GF-D8 (cell line): ENCODE measurements at regions not wholly inside any gene's neighbourhood (a gene's known extent, or its start where the extent isn't known, plus 50 kb on each side); places are given as distances from the start of the nearest gene placed in this dataset.

Source experiments
- DNase-seq: peaks from one replicate; lab custom pipeline; 2025; lab: John Stamatoyannopoulos, UW

DNA sequence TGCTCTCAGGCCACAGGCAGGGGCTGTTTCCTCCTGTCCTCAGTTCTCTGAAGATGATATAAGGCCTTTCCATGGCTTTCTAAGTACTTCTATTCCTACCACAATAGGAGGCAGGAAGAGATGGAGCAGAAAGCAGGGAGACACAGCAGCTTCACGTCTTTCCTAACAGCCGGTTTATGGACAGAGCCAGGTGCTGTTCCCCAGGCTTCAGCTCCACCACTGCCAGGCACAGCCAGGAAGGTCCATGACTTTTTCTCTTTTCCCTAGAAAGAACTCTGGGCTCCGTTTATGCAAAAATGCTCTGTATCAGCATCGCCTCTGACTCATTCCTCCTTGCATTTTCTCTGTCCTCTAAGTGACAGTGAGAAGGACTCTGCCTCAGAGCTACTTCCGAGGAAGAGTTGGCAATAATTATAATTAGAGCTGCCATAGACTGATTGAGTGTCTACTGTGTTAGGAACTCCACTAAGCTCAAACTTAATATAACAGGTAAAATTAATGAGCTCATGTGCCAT, 478.5 kb downstream of the RASEF start:
- no peak for DNase-seq

DNA sequence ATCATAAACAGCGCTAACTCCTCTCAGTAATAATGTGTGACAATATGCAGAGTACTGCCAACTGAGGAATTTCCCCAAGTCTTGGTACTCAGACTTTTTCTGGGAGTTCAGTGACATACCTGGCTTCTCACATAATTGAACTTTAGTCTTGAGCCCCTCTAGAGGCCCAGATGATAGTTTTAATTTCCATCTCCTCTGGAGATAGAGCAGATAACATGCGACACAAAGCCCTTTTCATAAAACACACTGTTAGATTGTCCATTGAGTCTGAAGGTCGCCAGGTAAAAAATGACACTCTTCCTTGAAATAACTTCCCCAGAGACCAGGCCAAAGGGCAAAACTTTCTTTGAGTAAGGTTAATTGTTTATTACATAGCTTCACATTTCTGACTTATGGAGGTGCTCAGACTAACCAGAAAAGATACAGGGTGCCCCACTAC, 476.0 kb downstream of the RASEF start:
- no peak for DNase-seq

DNA sequence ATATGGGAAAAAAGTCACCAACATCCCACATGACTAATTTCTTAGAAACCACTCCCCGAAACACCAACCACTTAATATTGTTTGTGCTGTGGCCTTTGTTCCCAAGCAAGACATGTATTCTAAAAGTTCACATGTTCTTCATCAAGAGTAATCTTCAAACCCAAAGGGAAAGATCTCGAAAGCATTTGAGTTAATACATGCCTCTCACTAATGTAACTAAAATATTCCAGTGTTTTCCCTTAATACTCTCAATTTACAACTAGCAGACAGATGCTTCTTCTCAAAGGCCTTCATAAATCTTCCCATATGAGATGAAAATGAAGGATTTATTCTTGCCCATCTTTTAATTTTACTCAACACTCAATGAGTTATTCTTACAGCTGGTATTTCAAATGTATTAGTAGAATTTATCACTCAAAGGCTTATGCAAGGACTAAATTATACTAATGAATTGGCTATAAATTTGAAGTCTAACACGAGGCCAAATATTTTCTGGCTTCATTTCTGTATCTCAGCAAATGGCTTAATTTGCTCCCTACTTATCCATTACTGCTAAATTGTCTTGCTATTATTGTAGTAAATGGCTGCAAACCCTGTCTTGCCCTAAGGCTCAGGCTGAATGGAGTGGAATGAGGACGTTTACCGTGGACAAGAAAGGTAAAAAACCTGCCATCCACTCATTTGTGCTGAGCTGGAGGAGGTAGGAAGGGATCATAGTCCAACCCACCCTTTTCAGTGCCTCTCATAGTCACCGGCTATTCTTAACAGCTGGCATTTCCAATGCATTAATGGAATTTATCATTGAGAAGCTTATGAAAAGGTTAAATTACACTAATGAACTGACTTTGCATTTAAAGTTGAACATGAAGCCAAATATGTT, 474.4 kb downstream of the RASEF start:
- no peak for DNase-seq

DNA sequence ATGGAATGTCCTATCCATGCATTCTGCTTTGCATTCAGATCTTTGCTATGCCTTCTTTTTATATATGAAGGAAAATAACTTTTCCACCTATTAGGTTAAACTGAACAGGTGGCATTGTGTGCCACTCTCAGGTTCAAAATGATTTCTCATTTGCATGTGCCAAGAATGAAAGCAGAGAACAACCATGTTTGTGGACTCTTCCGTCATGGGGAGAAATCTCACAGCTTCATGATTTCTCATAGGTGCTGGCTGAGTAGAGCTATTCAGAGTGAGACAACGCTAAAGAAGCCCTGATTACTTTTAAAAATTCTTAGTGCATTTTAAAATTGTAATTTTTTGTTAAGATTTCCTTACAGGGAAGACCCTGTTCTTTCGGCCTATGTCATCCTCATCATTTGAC, 472.1 kb downstream of the RASEF start:
- no peak for DNase-seq

DNA sequence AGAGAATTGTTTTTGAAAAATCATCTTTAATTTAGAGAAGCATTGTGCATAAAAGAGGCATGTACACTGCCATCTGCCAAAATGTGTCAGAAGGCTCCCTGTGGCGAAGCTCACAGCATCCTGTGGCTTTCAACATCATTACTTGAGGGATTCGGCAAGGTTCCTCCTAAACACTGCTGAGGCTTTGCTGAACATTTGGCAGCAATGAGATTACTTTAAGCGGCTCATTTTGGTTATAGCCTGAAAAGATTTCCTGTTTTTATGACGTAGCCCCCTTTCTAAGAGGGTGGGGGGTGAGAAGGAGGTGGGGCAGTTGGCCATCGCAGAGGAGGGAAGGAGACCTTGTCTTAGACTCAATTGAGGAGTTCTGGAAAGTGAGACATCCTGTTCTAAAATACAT, 469.4 kb downstream of the RASEF start:
- no peak for DNase-seq

DNA sequence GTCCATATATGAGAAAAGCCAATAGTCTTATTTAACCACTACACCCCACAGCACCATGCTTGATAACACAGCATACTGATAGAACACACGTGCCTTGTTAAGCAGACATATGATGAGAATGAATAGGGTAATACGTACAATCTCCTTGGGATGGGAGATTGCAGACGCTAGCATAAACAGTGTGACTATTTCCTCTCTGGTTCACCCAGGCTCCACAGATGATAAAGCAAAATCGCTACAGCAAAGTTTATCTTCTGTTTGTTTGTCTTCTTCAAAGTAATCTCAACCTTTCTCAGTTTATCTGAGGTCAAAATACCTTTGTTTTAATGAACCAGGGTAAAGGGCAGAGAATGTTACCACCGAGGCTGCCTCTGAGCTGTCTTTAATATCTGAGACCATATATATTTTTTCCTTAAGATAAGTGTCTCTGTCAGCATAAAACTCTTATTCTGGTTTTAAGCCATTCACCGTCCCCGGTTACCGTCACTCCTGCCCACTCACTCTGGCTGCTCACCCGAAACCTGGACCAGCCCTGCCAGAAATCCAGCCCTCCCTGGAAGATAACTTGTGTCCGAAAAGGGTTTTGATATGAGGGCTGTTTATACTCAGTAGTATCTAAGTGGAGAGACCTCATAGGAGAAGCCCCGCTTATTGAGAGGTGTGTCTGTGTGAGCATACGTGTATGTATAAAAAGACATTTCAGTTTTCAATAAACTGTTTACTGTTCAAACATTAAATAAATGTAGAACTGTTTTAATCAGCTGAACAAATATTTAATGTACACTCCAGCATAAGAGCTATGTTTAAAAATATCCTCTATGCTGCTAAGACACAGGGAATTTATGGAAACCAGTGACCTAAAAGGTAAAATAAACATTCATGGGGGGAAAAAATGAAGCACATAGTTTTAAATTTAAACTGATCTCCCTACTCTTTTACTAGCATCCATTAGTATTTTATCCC, 465.4 kb downstream of the RASEF start:
- DNase-seq, result no peak

DNA sequence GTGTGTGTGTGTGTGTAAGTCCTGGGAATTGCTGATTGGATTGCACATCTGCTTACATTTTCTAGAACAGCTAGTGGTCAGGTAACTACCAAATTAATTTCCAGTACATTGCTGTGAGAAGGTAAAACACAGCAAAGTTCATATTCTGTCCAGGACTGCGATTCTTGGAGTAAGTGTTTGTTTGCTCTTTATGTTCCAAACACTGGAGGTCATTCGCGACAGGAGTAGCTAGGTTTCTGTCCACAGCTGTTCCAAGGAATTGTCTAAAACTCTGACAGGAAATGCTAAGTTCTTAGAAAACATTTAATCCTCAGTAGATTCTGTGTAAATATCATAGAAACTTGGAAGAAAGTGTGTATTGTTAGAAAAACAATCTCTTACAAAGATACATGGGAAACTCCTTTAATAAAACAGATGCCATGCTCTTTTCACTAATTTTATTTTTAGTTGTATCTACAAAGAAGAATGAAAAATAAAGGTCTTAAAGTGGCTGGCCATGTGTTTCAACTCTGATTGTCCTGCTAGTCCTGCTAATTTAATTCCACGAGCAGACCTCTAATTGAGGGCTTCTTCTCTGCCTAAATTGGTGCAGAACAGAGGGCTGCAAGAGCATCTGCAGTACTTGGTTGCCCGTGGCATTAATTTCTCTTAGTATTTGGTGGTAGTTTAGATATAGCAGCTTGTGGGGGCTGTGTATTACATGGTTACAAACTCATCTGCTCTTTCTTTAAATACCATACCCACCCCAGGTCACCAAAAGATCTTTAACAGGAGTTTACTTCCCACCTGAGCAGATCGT, 464.5 kb downstream of the RASEF start:
- no peak for DNase-seq

DNA sequence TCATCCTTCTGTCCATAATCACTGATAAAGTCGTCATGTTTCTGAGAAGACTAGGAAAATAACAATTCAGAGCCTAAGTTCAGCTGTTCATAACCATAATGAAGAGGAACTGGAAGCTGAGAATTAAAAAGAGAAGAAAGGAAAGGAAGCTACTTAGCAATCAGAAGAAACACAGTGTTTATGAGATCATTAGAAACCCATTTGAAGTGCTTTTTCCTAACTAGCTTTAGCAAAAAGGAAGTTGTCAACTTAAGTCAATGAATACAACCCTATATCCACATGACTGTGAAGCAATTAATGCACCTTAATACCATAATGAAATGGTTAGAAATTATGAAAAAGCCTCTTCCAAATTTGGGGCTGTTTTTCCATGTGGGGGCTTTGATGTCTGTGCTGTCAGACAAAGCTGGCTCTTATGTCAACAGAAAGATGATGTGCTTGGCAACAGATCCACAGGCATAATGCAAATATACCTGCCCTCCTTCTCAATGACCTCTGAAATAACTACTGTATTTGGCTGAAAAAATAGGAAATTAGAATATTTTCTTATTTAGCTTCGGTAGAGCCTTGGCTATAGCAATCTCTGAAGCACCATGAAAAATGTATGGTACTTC, 463.5 kb downstream of the RASEF start:
- DNase-seq, result no peak

DNA sequence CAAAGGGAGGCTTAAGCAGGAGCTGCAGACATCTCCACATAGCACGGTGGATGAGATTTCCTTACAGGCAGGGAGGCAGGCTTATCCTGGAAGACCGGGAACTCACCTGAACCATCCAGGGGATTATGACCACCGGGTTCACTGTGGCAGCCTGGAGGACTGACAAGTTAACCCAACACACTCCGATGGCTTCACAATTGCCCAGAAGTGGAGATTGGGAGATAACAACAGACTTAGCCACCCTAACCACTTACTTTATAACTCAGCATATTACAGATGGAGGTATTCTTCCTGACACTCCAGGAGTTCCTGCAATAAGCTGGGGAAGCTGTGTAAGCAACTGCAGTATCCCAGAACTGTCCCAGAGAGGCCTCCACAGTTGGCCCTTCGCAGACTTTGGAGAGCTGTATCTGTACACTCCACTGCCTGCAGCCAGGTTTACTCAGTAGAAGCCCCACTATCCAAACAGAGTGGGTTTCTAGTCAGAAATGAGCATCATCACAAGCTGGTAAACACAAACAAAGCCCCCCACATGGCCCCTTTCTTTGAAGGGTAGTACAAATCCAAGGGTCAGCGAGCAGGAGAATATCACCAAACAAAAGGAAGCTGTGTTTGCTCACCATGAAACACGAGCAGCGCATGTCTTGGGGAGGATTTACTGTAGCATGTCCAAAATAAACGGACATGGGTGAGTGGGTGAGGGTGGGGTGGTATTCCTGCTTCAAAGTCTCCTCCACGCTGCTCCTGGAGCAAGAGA, 462.2 kb downstream of the RASEF start:
- no peak for DNase-seq

DNA sequence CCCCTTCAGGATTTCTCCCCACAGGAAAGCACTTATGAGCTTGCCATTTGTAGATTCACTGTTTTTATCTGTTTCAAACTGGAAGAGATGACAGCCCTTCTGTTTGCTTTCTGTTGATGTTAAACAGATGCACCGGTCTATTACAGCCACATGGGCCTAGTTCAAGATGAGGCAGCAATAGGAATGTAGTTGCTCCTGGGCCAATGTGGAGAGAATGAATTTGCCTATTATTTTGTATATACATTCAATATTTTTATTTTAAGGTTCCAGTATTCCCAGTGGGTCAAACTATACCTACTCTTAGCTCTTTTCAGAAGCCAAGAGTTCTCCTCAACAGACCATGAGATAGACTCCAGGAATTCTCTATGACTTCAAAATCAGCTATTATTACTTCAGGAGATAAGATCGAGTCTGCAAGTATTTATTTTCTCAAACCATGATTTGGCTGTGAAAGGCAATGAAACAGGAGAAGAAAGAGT, 461.6 kb downstream of the RASEF start:
- DNase-seq, result no peak

DNA sequence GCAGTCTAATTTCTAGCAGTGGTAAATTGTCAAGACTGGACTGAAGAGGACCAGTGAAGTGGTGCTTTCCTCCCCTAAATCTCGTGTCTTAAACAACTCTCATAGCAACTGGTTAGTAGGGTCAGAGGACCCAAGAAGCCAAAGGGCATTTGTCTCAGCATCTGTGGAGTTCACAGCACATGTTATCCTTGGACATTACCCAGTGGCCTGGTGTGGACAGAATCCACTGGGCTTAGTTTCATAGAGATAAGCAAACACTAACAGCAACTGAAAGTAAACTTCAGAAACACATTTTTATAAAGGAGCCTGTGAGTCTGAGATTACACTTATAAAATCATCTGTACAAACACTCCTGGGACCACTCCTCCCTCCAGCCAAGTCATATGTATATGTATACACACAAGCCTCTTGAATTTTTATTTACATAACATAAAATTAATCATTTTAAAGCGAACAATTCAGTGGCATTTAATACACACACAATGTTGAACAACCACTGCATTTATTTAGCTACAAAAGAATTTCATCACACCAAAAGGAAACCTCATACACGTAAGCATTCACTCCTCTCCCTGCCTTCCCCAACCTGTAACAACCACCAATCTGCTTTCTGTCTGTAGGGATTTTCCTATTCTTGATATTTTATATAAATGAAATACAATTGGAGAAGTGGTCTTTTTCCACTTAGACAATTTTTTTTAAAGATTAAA, 457.8 kb downstream of the RASEF start:
- DNase-seq, result no peak

DNA sequence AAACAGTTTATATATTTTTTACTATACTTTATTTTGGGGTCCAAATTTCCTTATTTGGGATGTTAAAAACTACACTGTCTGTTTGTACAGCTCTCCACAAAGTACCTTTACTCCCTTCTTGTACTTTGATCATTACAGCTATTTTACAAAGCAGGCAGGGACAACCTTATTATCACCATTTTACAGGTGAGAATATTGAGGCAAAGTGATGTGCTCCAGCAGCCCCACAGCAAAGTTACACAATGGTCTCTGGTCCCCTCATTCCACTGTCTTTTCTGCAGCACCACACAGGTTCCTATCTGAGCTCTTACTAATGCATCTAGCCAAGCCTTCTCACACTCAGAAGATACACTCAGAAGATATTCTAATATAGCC, 457.3 kb downstream of the RASEF start:
- no peak for DNase-seq

DNA sequence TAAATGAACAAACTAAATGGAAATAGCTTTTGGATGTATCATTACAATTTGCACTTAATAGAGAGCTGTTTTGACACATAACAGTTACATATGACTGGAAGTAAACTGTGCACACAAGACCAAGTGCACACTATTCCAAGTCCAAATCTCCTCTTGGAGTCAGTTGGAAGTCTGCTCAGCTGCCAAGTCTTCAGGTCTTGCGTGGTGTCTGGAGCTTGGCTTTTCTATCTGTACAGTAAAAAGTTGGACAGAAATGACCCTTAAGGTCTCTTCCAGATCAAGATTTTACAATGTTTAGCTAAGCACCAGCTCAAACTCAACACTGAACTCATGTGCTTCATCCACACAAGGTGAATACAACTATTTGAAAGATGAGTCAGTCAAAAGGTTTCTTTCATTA, 456.9 kb downstream of the RASEF start:
- no peak for DNase-seq

DNA sequence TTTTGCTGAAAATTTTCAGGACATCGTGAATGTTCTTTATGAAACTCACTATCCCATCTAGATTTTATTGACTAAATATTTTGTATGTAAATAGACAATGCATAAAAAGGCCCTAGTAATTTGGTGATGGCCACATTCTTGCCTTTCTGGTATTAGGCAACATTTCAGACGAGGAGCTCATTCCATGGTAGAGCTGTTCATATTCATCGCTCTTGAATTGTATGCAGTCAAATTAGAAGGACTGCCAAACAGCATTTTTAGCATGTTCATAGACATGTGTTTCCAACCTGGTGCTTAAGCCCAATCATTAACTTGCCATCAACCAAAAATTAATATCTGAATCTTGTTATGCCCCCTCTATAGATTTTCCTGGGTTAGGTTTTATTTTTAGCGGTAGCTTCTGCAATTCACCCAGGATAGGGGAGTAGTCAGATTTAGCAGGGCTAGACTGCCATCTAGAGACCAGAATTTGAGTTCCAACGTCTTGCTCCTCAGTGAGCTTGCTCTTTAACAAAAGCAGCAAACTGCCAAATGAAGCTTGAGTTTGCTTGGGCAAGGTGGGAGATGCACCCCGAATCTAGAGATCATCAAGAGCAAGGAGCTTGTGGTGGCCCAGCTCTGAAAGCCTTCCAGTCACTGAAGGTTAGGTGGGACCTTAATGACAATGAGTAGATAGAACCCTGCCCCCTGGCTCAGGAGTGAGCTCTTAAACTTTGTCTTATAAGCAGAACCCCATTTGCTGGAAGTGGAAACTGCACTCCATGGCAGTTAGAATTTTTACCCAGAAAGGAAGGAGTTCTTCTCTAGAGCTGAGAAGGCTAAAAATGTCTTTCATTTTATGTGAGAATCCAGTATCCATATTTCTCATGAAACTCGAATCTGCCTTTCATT, 456.2 kb downstream of the RASEF start:
- DNase-seq, result no peak

DNA sequence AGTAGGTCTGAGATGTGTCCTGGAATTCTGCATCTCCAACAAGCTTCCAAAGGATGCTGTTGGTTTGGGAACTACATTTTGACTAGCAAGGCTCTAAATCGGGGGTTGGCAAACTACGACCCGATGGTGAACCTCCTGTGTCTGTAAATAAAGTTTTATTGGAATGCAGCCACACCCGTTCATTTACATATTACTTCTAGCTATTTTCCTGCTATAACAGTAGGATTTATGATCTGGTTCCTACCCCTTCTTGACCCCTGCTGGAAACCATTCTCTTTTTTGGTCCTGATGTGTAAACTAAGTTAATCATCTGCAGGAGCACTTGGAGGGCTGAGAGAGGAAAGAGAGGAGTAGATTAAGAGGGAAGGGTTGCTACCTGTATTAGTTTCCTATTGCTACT, 454.5 kb downstream of the RASEF start:
- no peak for DNase-seq

DNA sequence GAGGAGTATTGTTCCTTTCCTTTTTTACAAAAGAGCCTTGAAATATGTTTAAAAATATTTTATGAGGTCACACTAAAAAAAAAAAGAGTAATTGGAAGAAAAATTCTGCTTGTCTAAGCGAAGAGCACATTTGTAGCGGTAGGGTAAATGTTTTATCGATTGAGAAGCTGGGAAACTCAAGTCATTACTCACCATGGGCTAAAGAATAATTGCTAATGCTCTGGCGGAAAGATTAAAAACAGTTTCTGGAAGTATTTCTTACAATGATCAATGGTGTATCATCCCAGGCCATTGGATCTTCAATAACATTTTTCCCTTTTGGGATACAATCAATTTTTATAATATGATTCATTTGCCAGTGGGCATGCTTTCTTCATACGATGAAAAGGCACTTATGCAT, 450.0 kb downstream of the RASEF start:
- DNase-seq, result no peak

DNA sequence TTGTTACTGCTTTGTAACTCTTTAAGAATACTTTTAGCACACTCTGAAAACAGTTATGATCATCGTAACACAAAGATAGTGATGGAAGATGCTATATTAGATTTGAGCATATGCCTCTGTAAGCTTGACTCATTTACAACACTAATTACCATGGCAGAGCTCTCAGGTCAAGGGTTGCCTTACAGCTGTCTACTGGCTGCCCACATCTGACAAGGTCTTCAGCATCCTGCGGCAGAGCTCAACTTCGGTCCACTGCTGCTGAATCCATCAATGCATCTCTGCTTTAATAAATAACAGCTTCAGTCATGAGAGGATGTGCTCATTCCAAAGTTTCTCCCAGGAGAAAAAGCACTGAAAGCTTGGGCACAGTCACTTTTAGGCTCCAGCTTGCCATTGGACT, 449.4 kb downstream of the RASEF start:
- DNase-seq, result no peak

DNA sequence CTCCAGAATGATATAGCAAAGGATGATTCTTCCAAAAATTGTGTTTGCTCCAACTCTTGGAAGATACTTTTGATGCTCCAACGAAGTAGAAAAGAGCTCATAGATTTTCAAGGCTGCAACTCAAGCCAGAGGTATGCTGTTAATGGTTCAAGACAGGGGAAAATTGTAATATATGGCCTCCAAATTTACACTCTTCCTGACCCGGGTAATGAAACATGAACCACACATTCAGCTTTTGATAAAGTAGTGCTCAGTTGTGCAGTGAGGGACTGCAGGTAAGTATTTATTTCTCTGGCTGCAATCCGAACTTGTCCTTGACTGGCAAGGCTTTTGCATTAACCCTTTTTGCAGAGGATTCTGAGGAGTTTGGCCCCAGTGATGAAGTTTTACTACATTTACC, 446.4 kb downstream of the RASEF start:
- DNase-seq, result no peak

DNA sequence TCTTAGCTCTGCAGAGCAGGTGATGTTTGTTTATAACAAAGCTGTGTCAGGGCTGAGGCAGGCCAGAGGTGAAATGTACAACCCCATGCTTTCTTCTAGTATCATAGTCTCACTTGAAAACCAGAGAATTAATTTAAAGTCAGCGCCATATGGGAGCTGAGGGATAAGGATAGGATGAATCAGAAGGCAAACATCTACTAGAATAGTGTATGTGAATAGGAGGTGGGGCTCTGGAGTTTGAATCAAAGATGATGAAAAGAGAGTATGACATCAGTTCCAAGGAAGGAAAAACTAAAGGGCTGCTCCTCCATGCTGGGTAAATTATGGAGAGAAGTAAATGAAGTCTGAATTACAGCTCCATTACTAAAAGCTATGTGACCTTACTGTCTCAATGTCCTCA, 441.5 kb downstream of the RASEF start:
- no peak for DNase-seq
